MM.1S (cell line): ENCODE measurements at regions not wholly inside any gene's neighbourhood (a gene's known extent, or its start where the extent isn't known, plus 50 kb on each side); places are given as distances from the start of the nearest gene placed in this dataset.

ENCODE experiments used
- EZH2phosphoT487 ChIP-seq: fragments of 300-600 bp; sonication (generic); IDR thresholded peaks from 2 replicates; pipeline ENCODE4 v1.6.1; 2018; ENCODE audit warnings: antibody characterized with exemption, low read length
- TF ChIP-seq, protein P1 (sequence below): fragments of 300-600 bp; sonication (generic); IDR thresholded peaks from 2 replicates; pipeline ENCODE4 v1.5.1; 2016; ENCODE audit warnings: antibody characterized with exemption, low read length, mixed read lengths

DNA sequence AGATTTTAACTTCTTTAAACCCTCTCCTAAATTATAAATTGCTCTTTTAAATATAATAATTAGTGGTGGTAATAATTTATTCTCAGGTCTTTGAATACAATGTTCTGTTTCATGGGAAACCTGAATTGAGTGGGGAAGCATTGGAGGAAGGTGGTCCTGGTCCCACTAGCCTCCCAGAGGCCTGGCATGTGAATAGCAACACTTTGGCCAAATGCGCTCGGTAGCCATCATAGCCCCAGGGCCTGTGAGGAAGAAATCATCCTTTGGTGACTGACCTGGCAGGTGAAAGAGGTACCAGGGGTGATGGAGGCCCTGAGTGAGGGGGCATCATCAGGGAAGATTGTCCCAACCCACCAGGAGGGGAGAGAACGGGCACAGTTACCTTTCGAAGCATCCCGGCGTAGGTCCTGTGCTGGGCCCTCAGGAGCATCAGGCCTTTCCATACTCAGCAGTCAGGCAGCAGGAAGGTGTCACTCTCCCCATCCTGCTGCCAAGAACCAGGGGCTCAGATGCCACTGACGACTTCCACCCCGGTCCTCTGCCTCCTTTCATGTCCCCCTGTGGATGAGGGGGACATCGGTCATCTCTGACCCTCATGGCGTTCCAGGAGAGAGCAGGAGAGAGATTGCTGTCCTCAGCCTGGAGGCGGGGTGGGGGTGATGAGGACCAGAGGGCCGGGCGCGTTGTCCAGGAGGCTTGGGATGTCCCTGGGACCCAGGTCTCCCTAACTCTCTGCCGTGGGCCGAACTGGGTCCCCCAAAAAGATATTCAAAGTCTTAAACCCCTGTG is 78.6 kb upstream of the HPCAL1 start:
- TF ChIP-seq, protein P1, sequence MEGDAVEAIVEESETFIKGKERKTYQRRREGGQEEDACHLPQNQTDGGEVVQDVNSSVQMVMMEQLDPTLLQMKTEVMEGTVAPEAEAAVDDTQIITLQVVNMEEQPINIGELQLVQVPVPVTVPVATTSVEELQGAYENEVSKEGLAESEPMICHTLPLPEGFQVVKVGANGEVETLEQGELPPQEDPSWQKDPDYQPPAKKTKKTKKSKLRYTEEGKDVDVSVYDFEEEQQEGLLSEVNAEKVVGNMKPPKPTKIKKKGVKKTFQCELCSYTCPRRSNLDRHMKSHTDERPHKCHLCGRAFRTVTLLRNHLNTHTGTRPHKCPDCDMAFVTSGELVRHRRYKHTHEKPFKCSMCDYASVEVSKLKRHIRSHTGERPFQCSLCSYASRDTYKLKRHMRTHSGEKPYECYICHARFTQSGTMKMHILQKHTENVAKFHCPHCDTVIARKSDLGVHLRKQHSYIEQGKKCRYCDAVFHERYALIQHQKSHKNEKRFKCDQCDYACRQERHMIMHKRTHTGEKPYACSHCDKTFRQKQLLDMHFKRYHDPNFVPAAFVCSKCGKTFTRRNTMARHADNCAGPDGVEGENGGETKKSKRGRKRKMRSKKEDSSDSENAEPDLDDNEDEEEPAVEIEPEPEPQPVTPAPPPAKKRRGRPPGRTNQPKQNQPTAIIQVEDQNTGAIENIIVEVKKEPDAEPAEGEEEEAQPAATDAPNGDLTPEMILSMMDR: no peak
- TF ChIP-seq EZH2phosphoT487: no peak
